ENCODE measurements at regions not wholly inside any gene's neighbourhood (a gene's known extent, or its start where the extent isn't known, plus 50 kb on each side); places are given as distances from the start of the nearest gene placed in this dataset.

- TF ChIP-seq, protein P1, sequence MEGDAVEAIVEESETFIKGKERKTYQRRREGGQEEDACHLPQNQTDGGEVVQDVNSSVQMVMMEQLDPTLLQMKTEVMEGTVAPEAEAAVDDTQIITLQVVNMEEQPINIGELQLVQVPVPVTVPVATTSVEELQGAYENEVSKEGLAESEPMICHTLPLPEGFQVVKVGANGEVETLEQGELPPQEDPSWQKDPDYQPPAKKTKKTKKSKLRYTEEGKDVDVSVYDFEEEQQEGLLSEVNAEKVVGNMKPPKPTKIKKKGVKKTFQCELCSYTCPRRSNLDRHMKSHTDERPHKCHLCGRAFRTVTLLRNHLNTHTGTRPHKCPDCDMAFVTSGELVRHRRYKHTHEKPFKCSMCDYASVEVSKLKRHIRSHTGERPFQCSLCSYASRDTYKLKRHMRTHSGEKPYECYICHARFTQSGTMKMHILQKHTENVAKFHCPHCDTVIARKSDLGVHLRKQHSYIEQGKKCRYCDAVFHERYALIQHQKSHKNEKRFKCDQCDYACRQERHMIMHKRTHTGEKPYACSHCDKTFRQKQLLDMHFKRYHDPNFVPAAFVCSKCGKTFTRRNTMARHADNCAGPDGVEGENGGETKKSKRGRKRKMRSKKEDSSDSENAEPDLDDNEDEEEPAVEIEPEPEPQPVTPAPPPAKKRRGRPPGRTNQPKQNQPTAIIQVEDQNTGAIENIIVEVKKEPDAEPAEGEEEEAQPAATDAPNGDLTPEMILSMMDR (IDR thresholded peaks at IDR 0.05; ENCODE audit: insufficient read depth, low read length, poor library complexity, severe bottlenecking) = no peak
- no peak for TF ChIP-seq EZH2phosphoT487 (conservative IDR thresholded peaks at IDR 0.05; ENCODE audit: low read length)
Observed at GRCh38 chr20:21874127-21874526, 168.7 kb downstream of the PAX1 start.
